Liver (tissue), 8 donors: ENCODE measurements at regions not wholly inside any gene's neighbourhood (a gene's known extent, or its start where the extent isn't known, plus 50 kb on each side); places are given as distances from the start of the nearest gene placed in this dataset.

ENCODE experiments used
- DNase-seq: peaks from one replicate; pipeline ENCODE4 v3.0.0-alpha.2; 2017; ENCODE audit warnings: low spot score
- H3K27ac ChIP-seq, 2 donors: one replicate each; pipeline ENCODE4 v1.7.0; 2013; ENCODE audit warnings: inconsistent platforms in 2 of 2, low read length in 2 of 2, control low read depth in 1 of 2, low read depth in 1 of 2, mild to moderate bottlenecking in 1 of 2
- H3K27me3 ChIP-seq, 4 donors: one replicate each; pipeline versions ENCODE4 v1.6.1 to v1.7.0; 2013; ENCODE audit warnings: low read length in 3 of 4, inconsistent platforms in 1 of 4, mild to moderate bottlenecking in 1 of 4, moderate library complexity in 1 of 4; ENCODE audit not compliant: control insufficient read depth in 4 of 4, insufficient read depth in 4 of 4
- H3K36me3 ChIP-seq, 4 donors: one replicate each; pipeline versions ENCODE4 v1.6.1 to v1.7.0; 2013; ENCODE audit warnings: low read length in 3 of 4, mild to moderate bottlenecking in 3 of 4, low read depth in 1 of 4, moderate library complexity in 1 of 4; ENCODE audit not compliant: control insufficient read depth in 4 of 4, insufficient read depth in 3 of 4
- H3K4me1 ChIP-seq, 4 donors: one replicate each; pipeline versions ENCODE4 v1.6.1 to v1.7.0; 2013; ENCODE audit warnings: low read length in 3 of 4, mild to moderate bottlenecking in 3 of 4, moderate library complexity in 1 of 4; ENCODE audit not compliant: control insufficient read depth in 4 of 4, insufficient read depth in 4 of 4
- H3K4me3 ChIP-seq, 3 donors: one replicate each; pipeline versions ENCODE4 v1.6.1 to v1.7.0; 2013; ENCODE audit warnings: low read length in 3 of 3, control low read depth in 1 of 3, low read depth in 1 of 3, mild to moderate bottlenecking in 1 of 3
- H3K9ac ChIP-seq, 2 donors: one replicate each; pipeline ENCODE4 v1.7.0; 2013; ENCODE audit warnings: low read length in 2 of 2, mild to moderate bottlenecking in 2 of 2, moderate library complexity in 2 of 2, control low read depth in 1 of 2, low read depth in 1 of 2
- H3K9me3 ChIP-seq, 4 donors: one replicate each; pipeline versions ENCODE4 v1.6.1 to v1.7.0; 2013; ENCODE audit warnings: low read length in 3 of 4; ENCODE audit not compliant: control insufficient read depth in 4 of 4
- ATF3 ChIP-seq: IDR thresholded peaks from 2 replicates; pipeline ENCODE4 v1.6.1; 2016; ENCODE audit warnings: antibody characterized with exemption
- CTCF ChIP-seq: fragments of 150-350 bp; IDR thresholded peaks from 2 replicates; pipeline ENCODE4 v1.5.1; 2017; ENCODE audit warnings: improper control_type of control experiment, low read depth, low read length; ENCODE audit not compliant: missing input control
- EGR1 ChIP-seq, 2 donors: IDR thresholded peaks; 2 replicates each; pipeline ENCODE4 v1.6.1; 2016 to 2018; ENCODE audit warnings: antibody characterized with exemption in 2 of 2, low read depth in 2 of 2
- FOXA1 ChIP-seq: IDR thresholded peaks from 2 replicates; pipeline ENCODE4 v1.6.1; 2016; ENCODE audit warnings: antibody characterized with exemption
- FOXA2 ChIP-seq: IDR thresholded peaks from 2 replicates; pipeline ENCODE4 v1.6.1; 2016; ENCODE audit warnings: antibody characterized with exemption
- GABPA ChIP-seq, 2 donors: IDR thresholded peaks in 1 of 2; conservative IDR thresholded peaks in 1 of 2; 2 replicates each; pipeline ENCODE4 v1.6.1; 2016; ENCODE audit warnings: antibody characterized with exemption in 2 of 2, mild to moderate bottlenecking in 1 of 2, moderate library complexity in 1 of 2
- HNF4A ChIP-seq, 2 donors: conservative IDR thresholded peaks; 2 replicates each; pipeline ENCODE4 v1.6.1; 2016; ENCODE audit warnings: antibody characterized with exemption in 2 of 2, mild to moderate bottlenecking in 2 of 2
- HNF4G ChIP-seq: IDR thresholded peaks from 2 replicates; pipeline ENCODE4 v1.6.1; 2016; ENCODE audit warnings: antibody characterized with exemption
- JUND ChIP-seq, 2 donors: IDR thresholded peaks; 2 replicates each; pipeline ENCODE4 v1.6.1; 2016; ENCODE audit warnings: antibody characterized with exemption in 2 of 2
- MAX ChIP-seq: IDR thresholded peaks from 2 replicates; pipeline ENCODE4 v1.6.1; 2016; ENCODE audit warnings: antibody characterized with exemption
- NR2F2 ChIP-seq: IDR thresholded peaks from 2 replicates; pipeline ENCODE4 v1.6.1; 2016; ENCODE audit warnings: antibody characterized with exemption
- RAD21 ChIP-seq, 2 donors: IDR thresholded peaks; 2 replicates each; pipeline ENCODE4 v1.6.1; 2016; ENCODE audit warnings: antibody characterized with exemption in 2 of 2, mild to moderate bottlenecking in 2 of 2
- REST ChIP-seq: IDR thresholded peaks from 2 replicates; pipeline ENCODE4 v1.6.1; 2016; ENCODE audit warnings: antibody characterized with exemption, mild to moderate bottlenecking
- RXRA ChIP-seq, 2 donors: IDR thresholded peaks; 2 replicates each; pipeline ENCODE4 v1.6.1; 2017 to 2018; ENCODE audit warnings: antibody characterized with exemption in 2 of 2, mild to moderate bottlenecking in 1 of 2
- SP1 ChIP-seq: IDR thresholded peaks from 2 replicates; pipeline ENCODE4 v1.6.1; 2018; ENCODE audit warnings: antibody characterized with exemption, mild to moderate bottlenecking
- TAF1 ChIP-seq: conservative IDR thresholded peaks from 2 replicates; pipeline ENCODE4 v1.6.1; 2016; ENCODE audit warnings: antibody characterized with exemption, mild to moderate bottlenecking
- YY1 ChIP-seq: IDR thresholded peaks from 2 replicates; pipeline ENCODE4 v1.6.1; 2016; ENCODE audit warnings: antibody characterized with exemption, mild to moderate bottlenecking
- ZBTB33 ChIP-seq: IDR thresholded peaks from 2 replicates; pipeline ENCODE4 v1.6.1; 2016; ENCODE audit warnings: antibody characterized with exemption
- WGBS: extraction: QIAGEN DNeasy Blood & Tissue Kit; methylation state at CpG from one replicate; pipeline ENCODE4 v1.1.7; 2013; 5-methylcytosine and 5-hydroxymethylcytosine counted together
- donor health status: healthy.
- donor health status: healthy.
- donor health status: healthy.
- donor health status: healthy.
- donor health status: healthy.

GRCh38 chr1:47548637-47549036 is 110.8 kb downstream of the FOXD2 start:
- TF ChIP-seq RXRA (IDR thresholded peaks at IDR 0.05) (no peak), CTCF (no peak), FOXA2 (no peak), TAF1 (no peak), FOXA1 (no peak), ATF3 (no peak), RAD21 (IDR thresholded peaks at IDR 0.05) (no peak), ZBTB33 (no peak)
- H3K4me3 ChIP-seq, result no peak overlapping the region
- DNase-seq, result no peak
- no peak overlapping the region for H3K9ac ChIP-seq
- no peaks in the 10 kb centered on the region for H3K27me3 ChIP-seq
- H3K27ac ChIP-seq, result no peak overlapping the region
- 89% methylated on average over 2 of the region's 2 CpGs for WGBS
- H3K9me3 ChIP-seq, result no peaks in the 10 kb centered on the region
- H3K4me1 ChIP-seq, result no peaks in the 10 kb centered on the region
- no peaks in the 10 kb centered on the region for H3K36me3 ChIP-seq

GRCh38 chr1:47549532-47549931 is 111.7 kb downstream of the FOXD2 start:
- H3K9ac ChIP-seq, result no peak overlapping the region
- no peaks in the 10 kb centered on the region for H3K9me3 ChIP-seq
- H3K27ac ChIP-seq, result no peak overlapping the region
- H3K4me3 ChIP-seq, result no peak overlapping the region
- DNase-seq, result no peak
- H3K4me1 ChIP-seq, result no peaks in the 10 kb centered on the region
- H3K27me3 ChIP-seq, result no peaks in the 10 kb centered on the region
- WGBS, result 91% methylated on average over 2 of the region's 2 CpGs
- H3K36me3 ChIP-seq, result no peaks in the 10 kb centered on the region
- TF ChIP-seq MAX (no peak), JUND (IDR thresholded peaks at IDR 0.05) (no peak), HNF4A (conservative IDR thresholded peaks at IDR 0.05) (no peak), ATF3 (no peak), FOXA1 (no peak), NR2F2 (peak; percentile 12), SP1 (no peak), ZBTB33 (no peak), YY1 (no peak), RXRA (IDR thresholded peaks at IDR 0.05) (peak; percentile 42 to 64), CTCF (peak; percentile 29), TAF1 (no peak), EGR1 (IDR thresholded peaks at IDR 0.05; ENCODE audit: low read depth in 2 of 2) (no peak), RAD21 (IDR thresholded peaks at IDR 0.05) (peak; percentile 52 to 71), REST (no peak), GABPA (IDR thresholded peaks at IDR 0.05 in 1 of 2, conservative IDR thresholded peaks at IDR 0.05 in 1 of 2) (no peak), HNF4G (no peak)
